A549 (cell line): ENCODE measurements at regions not wholly inside any gene's neighbourhood (a gene's known extent, or its start where the extent isn't known, plus 50 kb on each side); places are given as distances from the start of the nearest gene placed in this dataset.

Source experiments
- ATAC-seq, 2 experiments: fragments of 200-7000 bp in 1 of 2; fragments of >200 bp in 1 of 2; cut with Nextera tagmentation in 1 of 2; cut with Tn5 transposase in 1 of 2; 3 replicates each; pipeline versions ENCODE4 v1.8.0 to v1.9.1; 2018 to 2020; ENCODE audit warnings: mild to moderate bottlenecking in 1 of 2, moderate library complexity in 1 of 2
- CTCF ChIA-PET: fragments of 300-600 bp; sonication (Branson Sonifier 250); formaldehyde crosslinking; extraction: SDS; loops from one replicate; lab custom pipeline; 2021; ENCODE audit warnings: antibody characterized with exemption, inconsistent platforms; lab: Yijun Ruan, JAX
- POLR2A ChIA-PET: fragments of 350-600 bp; formaldehyde crosslinking; extraction: SDS; loops from one replicate; lab custom pipeline; 2021; ENCODE audit warnings: antibody characterized with exemption, inconsistent platforms; lab: Yijun Ruan, JAX
- DNase-seq, 2 experiments: peaks; one replicate each; pipeline versions ENCODE4 v3.0.0 to v3.0.0-alpha.2; 2011 to 2016; ENCODE audit warnings: low read depth in 1 of 2, low spot score in 1 of 2
- FAIRE-seq: peaks from 2 replicates; lab custom pipeline; 2011; peaks lifted over from hg19 to GRCh38; lab: Jason Lieb, UNC
- H3K27ac ChIP-seq, 2 experiments: fragments of >200 bp; sonication (Bioruptor Twin); formaldehyde crosslinking; 3 replicates each; pipeline ENCODE4 v1.5.1; 2016 to 2017
- H3K4me1 ChIP-seq: fragments of >200 bp; sonication (Bioruptor Twin); formaldehyde crosslinking; 3 replicates; pipeline ENCODE4 v1.6.1; 2016
- H3K4me2 ChIP-seq: fragments of >200 bp; sonication (Bioruptor Twin); formaldehyde crosslinking; 3 replicates; pipeline ENCODE4 v1.6.1; 2016
- H3K4me3 ChIP-seq: fragments of >200 bp; sonication (Bioruptor Twin); formaldehyde crosslinking; 3 replicates; pipeline ENCODE4 v1.5.1; 2016
- H3K9me3 ChIP-seq: fragments of >200 bp; sonication (Bioruptor Twin); formaldehyde crosslinking; 3 replicates; pipeline ENCODE4 v1.6.1; 2016
- BHLHE40 ChIP-seq: IDR thresholded peaks from 2 replicates; pipeline ENCODE4 v1.6.1; 2012; ENCODE audit warnings: low read depth, low read length, inconsistent platforms
- CBX8 ChIP-seq: fragments of 200-600 bp; sonication (generic); IDR thresholded peaks from 2 replicates; pipeline ENCODE4 v1.6.1; 2016
- CEBPB ChIP-seq, 2 experiments: fragments of >200 bp in 1 of 2; sonication (Bioruptor Twin) in 1 of 2; formaldehyde crosslinking in 1 of 2; IDR thresholded peaks; 2 replicates each; pipeline ENCODE4 v1.6.1; 2012 to 2016
- CHD4 ChIP-seq: fragments of 200-600 bp; sonication (generic); IDR thresholded peaks from 2 replicates; pipeline ENCODE4 v1.6.1; 2016; ENCODE audit warnings: antibody characterized with exemption, mild to moderate bottlenecking, borderline replicate concordance
- CTCF ChIP-seq: fragments of >200 bp; sonication (Bioruptor Twin); formaldehyde crosslinking; IDR thresholded peaks from 3 replicates; pipeline ENCODE4 v1.5.1; 2016
- E2F6 ChIP-seq: IDR thresholded peaks from 2 replicates; pipeline ENCODE4 v1.6.1; 2012; ENCODE audit warnings: low read depth, borderline replicate concordance
- EHF ChIP-seq: fragments of 250-450 bp; sonication (Bioruptor Pico); IDR thresholded peaks from 2 replicates; pipeline ENCODE4 v1.5.0; 2020; ENCODE audit warnings: mild to moderate bottlenecking
- EHMT2 ChIP-seq: fragments of 200-600 bp; sonication (generic); IDR thresholded peaks from 2 replicates; pipeline ENCODE4 v1.6.1; 2016; ENCODE audit warnings: antibody characterized with exemption, low read depth, mild to moderate bottlenecking, moderate library complexity
- ELK1 ChIP-seq: fragments of 150-350 bp; IDR thresholded peaks from 2 replicates; pipeline ENCODE4 v1.6.1; 2014; ENCODE audit warnings: low read depth, mild to moderate bottlenecking, low read length
- EP300 ChIP-seq, 2 experiments: fragments of >200 bp; sonication (Bioruptor Twin); formaldehyde crosslinking; IDR thresholded peaks; 2 replicates in 1 of 2; 3 replicates in 1 of 2; pipeline ENCODE4 v1.6.1; 2016 to 2017
- ESRRA ChIP-seq: fragments of 150-350 bp; IDR thresholded peaks from 2 replicates; pipeline ENCODE4 v1.6.1; 2014; ENCODE audit warnings: mild to moderate bottlenecking, low read length, borderline replicate concordance
- FOSL2 ChIP-seq, 2 experiments: fragments of 450-650 bp in 1 of 2; fragments of >200 bp in 1 of 2; sonication (Bioruptor Twin) in 1 of 2; formaldehyde crosslinking; IDR thresholded peaks; 2 replicates each; pipeline versions ENCODE4 v1.5.0 to v1.6.1; 2016 to 2020; ENCODE audit warnings: mild to moderate bottlenecking in 1 of 2, moderate library complexity in 1 of 2
- HES2 ChIP-seq: fragments of >200 bp; sonication (Bioruptor Twin); formaldehyde crosslinking; IDR thresholded peaks from 2 replicates; pipeline ENCODE4 v1.6.1; 2016
- HEYL ChIP-seq: fragments of 250-450 bp; sonication (Bioruptor Pico); IDR thresholded peaks from 2 replicates; pipeline ENCODE4 v1.8.0; 2021; ENCODE audit warnings: mild to moderate bottlenecking, moderate library complexity
- HOXB13 ChIP-seq: fragments of 250-450 bp; sonication (Bioruptor Pico); IDR thresholded peaks from 2 replicates; pipeline ENCODE4 v1.5.0; 2020; ENCODE audit warnings: low read depth, mild to moderate bottlenecking, moderate library complexity
- HOXB5 ChIP-seq: fragments of 250-450 bp; sonication (Bioruptor Pico); IDR thresholded peaks from 2 replicates; pipeline ENCODE4 v1.5.0; 2020; ENCODE audit warnings: mild to moderate bottlenecking, moderate library complexity
- JUN ChIP-seq, 2 experiments: fragments of >200 bp; sonication (Bioruptor Twin); formaldehyde crosslinking; IDR thresholded peaks; 2 replicates in 1 of 2; 3 replicates in 1 of 2; pipeline ENCODE4 v1.6.1; 2016 to 2017
- JUNB ChIP-seq: fragments of >200 bp; sonication (Bioruptor Twin); formaldehyde crosslinking; IDR thresholded peaks from 2 replicates; pipeline ENCODE4 v1.6.1; 2016
- NFE2L2 ChIP-seq: fragments of 150-350 bp; conservative IDR thresholded peaks from 2 replicates; pipeline ENCODE4 v1.6.1; 2014; ENCODE audit warnings: low read length
- NR3C1 ChIP-seq: fragments of >200 bp; sonication (Bioruptor Twin); formaldehyde crosslinking; IDR thresholded peaks from 3 replicates; pipeline ENCODE4 v1.6.1; 2017
- PBX3 ChIP-seq: IDR thresholded peaks from 2 replicates; pipeline ENCODE4 v1.6.1; 2012
- PHF8 ChIP-seq: fragments of 200-600 bp; sonication (generic); IDR thresholded peaks from 2 replicates; pipeline ENCODE4 v1.6.1; 2016; ENCODE audit warnings: low read depth, mild to moderate bottlenecking, antibody characterized with exemption, moderate library complexity, borderline replicate concordance
- RAD21 ChIP-seq, 2 experiments: fragments of >200 bp in 1 of 2; sonication (Bioruptor Twin) in 1 of 2; formaldehyde crosslinking in 1 of 2; IDR thresholded peaks in 1 of 2; conservative IDR thresholded peaks in 1 of 2; 2 replicates in 1 of 2; 3 replicates in 1 of 2; pipeline ENCODE4 v1.6.1; 2012 to 2018; ENCODE audit warnings: inconsistent platforms in 1 of 2
- RCOR1 ChIP-seq: fragments of 150-350 bp; IDR thresholded peaks from 2 replicates; pipeline ENCODE4 v1.6.1; 2014; ENCODE audit warnings: antibody characterized with exemption, low read length, low read depth
- RFX5 ChIP-seq: fragments of 450-650 bp; IDR thresholded peaks from 2 replicates; pipeline ENCODE4 v1.7.1; 2014; ENCODE audit warnings: antibody characterized with exemption, mild to moderate bottlenecking, moderate library complexity
- SMC3 ChIP-seq: fragments of >200 bp; sonication (Bioruptor Twin); formaldehyde crosslinking; IDR thresholded peaks from 3 replicates; pipeline ENCODE4 v1.6.1; 2018; ENCODE audit warnings: inconsistent platforms
- SREBF2 ChIP-seq: fragments of 450-650 bp; IDR thresholded peaks from 2 replicates; pipeline ENCODE4 v1.6.1; 2014; ENCODE audit warnings: mild to moderate bottlenecking, moderate library complexity
- TP53 ChIP-seq: fragments of 250-450 bp; sonication (Bioruptor Pico); IDR thresholded peaks from 2 replicates; pipeline ENCODE4 v1.5.0; 2021; ENCODE audit warnings: mild to moderate bottlenecking, moderate library complexity
- WGBS: methylation state at CpG from one replicate; pipeline ENCODE4 v1.1.6; 2017; ENCODE audit errors: missing lambda C conversion rate; 5-methylcytosine and 5-hydroxymethylcytosine counted together
- TF ChIP-seq, protein P1 (sequence below): fragments of 250-450 bp; sonication (Bioruptor Pico); IDR thresholded peaks from 2 replicates; pipeline ENCODE4 v1.5.0; 2021; ENCODE audit warnings: mild to moderate bottlenecking, moderate library complexity, borderline replicate concordance
- TF ChIP-seq, protein P2 (sequence below): fragments of >200 bp; sonication (Bioruptor Twin); formaldehyde crosslinking; IDR thresholded peaks from 3 replicates; pipeline ENCODE4 v1.6.1; 2016

- H3K4me1 ChIP-seq = no peaks in the 10 kb centered on the region
- no peak overlapping the region for H3K27ac ChIP-seq
- TF ChIP-seq HEYL (CRISPR knock-in tag) = no peak
- TF ChIP-seq PHF8 = no peak
- TF ChIP-seq, protein P1, sequence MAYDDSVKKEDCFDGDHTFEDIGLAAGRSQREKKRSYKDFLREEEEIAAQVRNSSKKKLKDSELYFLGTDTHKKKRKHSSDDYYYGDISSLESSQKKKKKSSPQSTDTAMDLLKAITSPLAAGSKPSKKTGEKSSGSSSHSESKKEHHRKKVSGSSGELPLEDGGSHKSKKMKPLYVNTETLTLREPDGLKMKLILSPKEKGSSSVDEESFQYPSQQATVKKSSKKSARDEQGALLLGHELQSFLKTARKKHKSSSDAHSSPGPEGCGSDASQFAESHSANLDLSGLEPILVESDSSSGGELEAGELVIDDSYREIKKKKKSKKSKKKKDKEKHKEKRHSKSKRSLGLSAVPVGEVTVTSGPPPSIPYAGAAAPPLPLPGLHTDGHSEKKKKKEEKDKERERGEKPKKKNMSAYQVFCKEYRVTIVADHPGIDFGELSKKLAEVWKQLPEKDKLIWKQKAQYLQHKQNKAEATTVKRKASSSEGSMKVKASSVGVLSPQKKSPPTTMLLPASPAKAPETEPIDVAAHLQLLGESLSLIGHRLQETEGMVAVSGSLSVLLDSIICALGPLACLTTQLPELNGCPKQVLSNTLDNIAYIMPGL = no peak
- no peak for TF ChIP-seq EHMT2
- TF ChIP-seq TP53 (CRISPR knock-in tag) = no peak
- no peak for TF ChIP-seq FOSL2 (IDR thresholded peaks at IDR 0.05)
- no peak for TF ChIP-seq FOSL2 (CRISPR knock-in tag; IDR thresholded peaks at IDR 0.05)
- TF ChIP-seq EHF (CRISPR knock-in tag) = no peak
- TF ChIP-seq CHD4 = no peak
- no peak for TF ChIP-seq E2F6
- no peak for TF ChIP-seq PBX3
- no peak for TF ChIP-seq CEBPB (IDR thresholded peaks at IDR 0.05)
- TF ChIP-seq SMC3 = no peak
- TF ChIP-seq RCOR1 = no peak
- no peak for TF ChIP-seq ESRRA
- no peak overlapping the region for H3K4me3 ChIP-seq
- FAIRE-seq (no peak), DNase-seq (no peak), ATAC-seq (no peak)
- ChIA-PET POLR2A (no interaction called here), CTCF (no interaction called here)
- H3K9me3 ChIP-seq = no peaks in the 10 kb centered on the region
- 93% methylated on average over 4 of the region's 4 CpGs for WGBS
- H3K4me2 ChIP-seq = no peak overlapping the region
These were observed 116.7 kb upstream of the FRY start for GRCh38 chr13:31914843-31915242.

DNA sequence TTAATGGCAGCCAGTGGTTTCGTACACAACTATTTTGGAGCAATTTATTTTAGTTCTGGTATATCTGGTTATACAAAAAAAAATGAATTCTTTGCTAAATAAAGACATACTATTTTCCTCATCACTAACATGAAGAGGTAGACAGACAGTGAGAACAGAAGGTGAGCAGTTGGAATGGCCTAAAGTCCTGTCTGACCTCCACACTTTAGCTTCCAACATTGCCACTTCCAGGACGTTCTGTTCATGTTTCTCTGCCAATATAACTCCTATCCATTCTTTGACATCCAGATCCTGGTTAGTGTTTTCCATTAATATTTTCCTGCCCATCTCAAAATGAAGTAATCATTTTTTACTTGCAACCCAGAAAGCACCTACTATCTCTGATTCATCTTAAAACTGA, 112.9 kb upstream of the FRY start:
- no peak for FAIRE-seq
- H3K4me2 ChIP-seq = no peak overlapping the region
- ChIA-PET CTCF (interaction anchor here (0.8 to 5.1 kb wide), 3 partner anchors 9 to 112 kb away, joined by 3 to 33 read pairs (median 3); no protein-coding TSS in a partner anchor), POLR2A (no interaction called here)
- no peak overlapping the region for H3K4me3 ChIP-seq
- DNase-seq = no peak
- no peaks in the 10 kb centered on the region for H3K4me1 ChIP-seq
- WGBS = 53% methylated on average over 2 of the region's 2 CpGs
- TF ChIP-seq JUNB (no peak), NR3C1 (no peak), HOXB13 (CRISPR knock-in tag) (no peak), HEYL (CRISPR knock-in tag) (no peak), EP300 (IDR thresholded peaks at IDR 0.05) (no peak), HES2 (no peak), RAD21 (conservative IDR thresholded peaks at IDR 0.05 in 1 of 2, IDR thresholded peaks at IDR 0.05 in 1 of 2) (no peak), CTCF (no peak), HOXB5 (CRISPR knock-in tag) (no peak), FOSL2 (IDR thresholded peaks at IDR 0.05) (no peak), FOSL2 (CRISPR knock-in tag; IDR thresholded peaks at IDR 0.05) (no peak), CEBPB (IDR thresholded peaks at IDR 0.05) (no peak), RFX5 (no peak), BHLHE40 (no peak), ELK1 (no peak), NFE2L2 (no peak), SREBF2 (no peak), CBX8 (no peak), SMC3 (no peak), JUN (IDR thresholded peaks at IDR 0.05) (no peak)
- TF ChIP-seq, protein P2, sequence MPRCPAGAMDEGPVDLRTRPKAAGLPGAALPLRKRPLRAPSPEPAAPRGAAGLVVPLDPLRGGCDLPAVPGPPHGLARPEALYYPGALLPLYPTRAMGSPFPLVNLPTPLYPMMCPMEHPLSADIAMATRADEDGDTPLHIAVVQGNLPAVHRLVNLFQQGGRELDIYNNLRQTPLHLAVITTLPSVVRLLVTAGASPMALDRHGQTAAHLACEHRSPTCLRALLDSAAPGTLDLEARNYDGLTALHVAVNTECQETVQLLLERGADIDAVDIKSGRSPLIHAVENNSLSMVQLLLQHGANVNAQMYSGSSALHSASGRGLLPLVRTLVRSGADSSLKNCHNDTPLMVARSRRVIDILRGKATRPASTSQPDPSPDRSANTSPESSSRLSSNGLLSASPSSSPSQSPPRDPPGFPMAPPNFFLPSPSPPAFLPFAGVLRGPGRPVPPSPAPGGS = no peak
- ATAC-seq = no peak
- no peak overlapping the region for H3K27ac ChIP-seq
- no peaks in the 10 kb centered on the region for H3K9me3 ChIP-seq
